Cardiac muscle cell (in vitro differentiated cells and primary cell): ENCODE measurements at regions not wholly inside any gene's neighbourhood (a gene's known extent, or its start where the extent isn't known, plus 50 kb on each side); places are given as distances from the start of the nearest gene placed in this dataset.

ENCODE experiments used
- DNase-seq, 2 donors: peaks; one replicate each; pipeline versions ENCODE4 v3.0.0 to v3.0.0-alpha.2; 2010 to 2017; ENCODE audit warnings: low read depth in 1 of 2, low spot score in 1 of 2
- H3K27ac ChIP-seq: fragments of 200-600 bp; sonication (generic); 2 replicates; pipeline ENCODE4 v1.5.1; 2016
- H3K27me3 ChIP-seq: fragments of 200-600 bp; sonication (generic); 2 replicates; pipeline ENCODE4 v1.6.0; 2016; ENCODE audit warnings: control low read depth
- H3K36me3 ChIP-seq: fragments of 200-600 bp; sonication (generic); 2 replicates; pipeline ENCODE4 v1.5.1; 2016; ENCODE audit warnings: control low read depth
- H3K4me1 ChIP-seq: fragments of 200-600 bp; sonication (generic); 2 replicates; pipeline ENCODE4 v1.8.1; 2017; ENCODE audit warnings: low read depth, mild to moderate bottlenecking, mixed run types
- H3K4me3 ChIP-seq: fragments of 200-600 bp; sonication (generic); 2 replicates; pipeline ENCODE4 v1.5.1; 2016; ENCODE audit warnings: mild to moderate bottlenecking
- H3K9me3 ChIP-seq: fragments of 200-600 bp; sonication (generic); 2 replicates; pipeline ENCODE4 v1.5.1; 2017; ENCODE audit warnings: low read depth, mild to moderate bottlenecking, control low read depth
- TF ChIP-seq, protein P1 (sequence below): IDR thresholded peaks from 2 replicates; pipeline ENCODE4 v1.5.1; 2012; ENCODE audit warnings: low read depth, mild to moderate bottlenecking, low read length

DNA sequence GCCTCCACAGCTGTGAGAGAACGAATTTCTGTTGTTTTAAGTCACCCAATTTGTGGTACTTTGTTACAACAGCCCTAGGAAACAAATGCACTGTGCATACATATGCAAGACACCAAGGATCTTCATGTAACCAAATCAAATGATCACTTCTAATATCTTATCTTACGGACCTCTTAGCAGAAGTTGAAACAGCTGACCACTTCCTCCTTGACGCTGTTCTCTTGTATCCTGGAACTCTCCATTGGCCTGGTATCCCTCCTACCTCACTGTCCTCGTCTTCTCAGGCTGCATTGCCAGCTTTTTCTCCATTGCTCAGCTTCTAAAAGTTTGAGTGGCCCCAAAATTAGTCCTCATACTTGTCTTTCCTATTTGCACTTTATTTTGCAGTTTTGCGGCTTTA lies 200.4 kb downstream of the DLEU7 start:
- DNase-seq = no peak
- Histone ChIP-seq H3K9me3 (no peaks in the 10 kb centered on the region), H3K27me3 (no peaks in the 10 kb centered on the region), H3K4me3 (no peak overlapping the region), H3K36me3 (no peaks in the 10 kb centered on the region), H3K27ac (no peak overlapping the region), H3K4me1 (no peaks in the 10 kb centered on the region)
- TF ChIP-seq, protein P1, sequence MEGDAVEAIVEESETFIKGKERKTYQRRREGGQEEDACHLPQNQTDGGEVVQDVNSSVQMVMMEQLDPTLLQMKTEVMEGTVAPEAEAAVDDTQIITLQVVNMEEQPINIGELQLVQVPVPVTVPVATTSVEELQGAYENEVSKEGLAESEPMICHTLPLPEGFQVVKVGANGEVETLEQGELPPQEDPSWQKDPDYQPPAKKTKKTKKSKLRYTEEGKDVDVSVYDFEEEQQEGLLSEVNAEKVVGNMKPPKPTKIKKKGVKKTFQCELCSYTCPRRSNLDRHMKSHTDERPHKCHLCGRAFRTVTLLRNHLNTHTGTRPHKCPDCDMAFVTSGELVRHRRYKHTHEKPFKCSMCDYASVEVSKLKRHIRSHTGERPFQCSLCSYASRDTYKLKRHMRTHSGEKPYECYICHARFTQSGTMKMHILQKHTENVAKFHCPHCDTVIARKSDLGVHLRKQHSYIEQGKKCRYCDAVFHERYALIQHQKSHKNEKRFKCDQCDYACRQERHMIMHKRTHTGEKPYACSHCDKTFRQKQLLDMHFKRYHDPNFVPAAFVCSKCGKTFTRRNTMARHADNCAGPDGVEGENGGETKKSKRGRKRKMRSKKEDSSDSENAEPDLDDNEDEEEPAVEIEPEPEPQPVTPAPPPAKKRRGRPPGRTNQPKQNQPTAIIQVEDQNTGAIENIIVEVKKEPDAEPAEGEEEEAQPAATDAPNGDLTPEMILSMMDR = no peak

DNA sequence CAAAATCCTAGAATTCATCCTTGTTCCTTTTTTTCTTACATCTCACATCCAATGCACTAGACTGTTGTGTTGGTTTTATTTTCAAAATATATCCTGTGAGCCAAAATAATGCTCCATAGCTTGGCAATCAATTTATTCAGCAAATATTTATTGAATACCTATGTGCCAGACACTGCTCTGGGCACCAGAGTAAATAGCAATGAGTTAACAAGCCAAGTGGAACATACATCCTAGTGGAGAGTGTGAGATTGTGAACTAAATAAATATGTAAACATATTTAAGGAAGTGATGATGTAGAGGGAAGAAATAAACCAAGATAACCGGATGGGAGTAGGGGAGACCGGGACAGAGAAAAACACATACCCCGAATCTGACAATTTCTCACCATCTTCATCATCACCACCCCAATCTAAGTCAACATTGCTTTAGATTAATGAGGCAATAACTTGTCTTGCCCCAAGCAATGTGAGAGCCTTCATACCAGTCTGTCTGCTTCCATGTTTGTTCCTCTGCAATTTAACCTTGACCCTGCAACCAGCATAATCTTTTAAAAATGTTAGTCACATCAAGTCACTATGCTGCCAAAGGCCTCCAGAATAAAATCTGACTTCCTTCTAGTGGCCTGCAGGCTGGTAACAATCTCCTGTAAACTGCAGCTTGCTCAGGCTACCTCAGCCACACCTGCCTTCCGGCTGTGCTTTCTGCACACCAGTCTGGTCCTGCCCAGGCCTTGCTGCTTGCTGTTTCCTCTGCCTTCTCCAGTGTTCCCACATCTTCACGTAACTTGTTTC lies 199.2 kb downstream of the DLEU7 start:
- no peak overlapping the region for H3K27ac ChIP-seq
- H3K36me3 ChIP-seq = no peaks in the 10 kb centered on the region
- H3K4me1 ChIP-seq = no peaks in the 10 kb centered on the region
- DNase-seq = no peak
- no peaks in the 10 kb centered on the region for H3K9me3 ChIP-seq
- H3K4me3 ChIP-seq = no peak overlapping the region
- TF ChIP-seq, protein P1 = no peak
- H3K27me3 ChIP-seq = no peaks in the 10 kb centered on the region

DNA sequence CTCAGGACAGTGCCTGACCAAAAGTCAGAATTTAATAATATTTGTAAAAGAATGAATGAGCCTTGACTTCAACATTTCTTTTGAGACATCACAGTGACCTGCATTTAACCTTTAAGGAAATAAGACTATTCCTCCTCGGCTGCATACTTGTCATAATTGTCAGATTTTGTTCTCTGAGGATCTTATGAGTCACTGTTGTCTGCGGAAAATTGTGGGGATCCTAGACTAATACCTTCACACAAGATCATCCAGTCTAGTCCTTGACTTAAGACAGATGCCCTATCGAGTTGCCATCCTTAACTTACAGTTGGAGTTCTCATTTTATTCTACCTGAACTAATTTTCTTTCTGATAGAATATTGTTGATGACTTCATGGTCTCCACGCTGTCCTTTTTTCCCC lies 198.4 kb downstream of the DLEU7 start:
- Histone ChIP-seq H3K36me3 (no peaks in the 10 kb centered on the region), H3K4me1 (no peaks in the 10 kb centered on the region), H3K27ac (no peak overlapping the region), H3K4me3 (no peak overlapping the region), H3K9me3 (no peaks in the 10 kb centered on the region), H3K27me3 (no peaks in the 10 kb centered on the region)
- peak in 1 of 2 donors; percentile 25 for DNase-seq
- TF ChIP-seq, protein P1 = no peak

DNA sequence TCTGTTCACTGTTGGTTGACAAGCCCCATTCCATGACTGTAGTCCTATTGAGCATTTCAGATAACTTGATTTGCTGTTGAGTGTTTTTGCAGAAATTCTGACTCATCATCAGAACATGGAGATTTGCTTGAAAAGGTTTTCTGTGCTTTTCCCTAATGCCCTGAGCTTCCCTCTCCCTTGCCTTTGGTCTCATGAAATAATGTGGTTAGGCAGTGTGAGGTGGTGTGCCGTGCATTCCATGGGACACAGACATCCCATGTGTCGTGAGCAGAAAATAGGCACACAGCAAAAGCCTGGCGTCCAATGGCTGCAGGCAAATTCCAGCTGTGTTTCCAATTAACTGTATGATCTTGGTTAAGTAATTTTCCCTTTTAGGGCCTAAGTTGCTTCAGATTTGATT lies 197.4 kb downstream of the DLEU7 start:
- DNase-seq = no peak
- no peaks in the 10 kb centered on the region for H3K9me3 ChIP-seq

DNA sequence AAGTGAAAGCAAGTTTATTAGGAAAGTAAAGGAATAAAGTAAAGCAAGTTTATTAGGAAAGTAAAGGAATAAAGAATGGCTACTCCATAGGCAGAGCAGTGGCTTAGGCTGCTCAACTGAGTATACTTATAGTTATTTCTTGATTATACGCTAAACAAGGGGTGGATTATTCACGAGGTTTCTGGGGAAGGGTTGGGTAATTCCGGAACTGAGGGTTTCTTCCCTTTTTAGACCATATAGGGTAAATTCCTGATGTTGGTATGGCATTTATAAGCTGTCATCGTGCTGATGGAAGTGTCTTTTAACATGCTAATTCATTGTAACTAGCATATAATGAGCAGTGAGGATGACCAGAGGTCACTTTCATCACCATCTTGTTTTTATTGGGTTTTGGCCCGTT lies 194.3 kb downstream of the DLEU7 start:
- TF ChIP-seq, protein P1 = no peak
- H3K36me3 ChIP-seq = no peaks in the 10 kb centered on the region
- no peak overlapping the region for H3K4me3 ChIP-seq
- no peak overlapping the region for H3K27ac ChIP-seq
- H3K4me1 ChIP-seq = no peaks in the 10 kb centered on the region
- DNase-seq = no peak
- H3K9me3 ChIP-seq = no peaks in the 10 kb centered on the region
- H3K27me3 ChIP-seq = no peaks in the 10 kb centered on the region

More for the DNA sequence above, 197.4 kb downstream of the DLEU7 start:
- H3K4me1 ChIP-seq = no peaks in the 10 kb centered on the region
- no peak overlapping the region for H3K4me3 ChIP-seq
- no peak overlapping the region for H3K27ac ChIP-seq
- no peaks in the 10 kb centered on the region for H3K36me3 ChIP-seq
- TF ChIP-seq, protein P1 = no peak
- H3K27me3 ChIP-seq = no peaks in the 10 kb centered on the region
